ENCODE measurements at regions not wholly inside any gene's neighbourhood (a gene's known extent, or its start where the extent isn't known, plus 50 kb on each side); places are given as distances from the start of the nearest gene placed in this dataset.
"Not testable (repeated sequence)": the region's sequence is repeated elsewhere in the genome, so short reads cannot be mapped to it uniquely, and the experiment has no call there.

DNA sequence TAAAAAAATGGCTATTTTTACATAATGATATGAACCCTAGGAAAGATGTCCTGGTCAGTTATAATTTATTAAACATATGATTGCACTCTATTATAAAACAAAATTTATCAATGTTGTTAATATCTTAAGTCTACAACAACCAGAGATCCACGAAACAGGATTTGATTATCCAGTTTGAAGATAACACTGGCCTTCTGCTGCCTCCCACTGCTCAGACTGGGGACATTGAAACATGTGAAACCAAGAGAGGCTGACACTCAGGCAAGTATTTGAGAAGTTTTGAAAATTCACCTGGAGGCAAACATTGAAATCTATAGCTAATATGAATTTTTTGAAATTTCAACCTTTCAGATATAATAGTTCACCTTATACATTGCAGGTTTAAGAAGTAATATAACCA, 219.3 kb upstream of the HSF2 start:
- DNase-seq (ENCODE audit: low spot score) = no peak

DNA sequence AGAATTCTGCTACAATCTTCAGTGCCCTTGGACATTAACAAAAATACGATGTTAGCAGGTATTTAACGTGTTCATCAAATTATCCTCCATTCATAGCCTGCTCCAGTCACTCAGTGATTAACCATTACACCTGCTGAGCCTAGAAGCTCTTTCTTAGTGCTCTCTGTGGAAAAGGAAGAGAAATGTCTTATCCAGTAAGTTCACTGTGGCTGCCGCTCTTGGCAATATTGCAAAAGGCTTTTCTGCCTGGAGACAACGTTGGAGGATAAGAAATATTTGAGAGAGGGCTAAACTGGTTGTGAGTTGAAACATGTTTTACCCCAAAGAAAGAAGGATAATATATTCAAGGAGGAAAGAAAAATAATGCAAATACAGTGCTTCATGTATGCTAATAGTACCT, 217.4 kb upstream of the HSF2 start:
- no peak for DNase-seq (ENCODE audit: low spot score)

DNA sequence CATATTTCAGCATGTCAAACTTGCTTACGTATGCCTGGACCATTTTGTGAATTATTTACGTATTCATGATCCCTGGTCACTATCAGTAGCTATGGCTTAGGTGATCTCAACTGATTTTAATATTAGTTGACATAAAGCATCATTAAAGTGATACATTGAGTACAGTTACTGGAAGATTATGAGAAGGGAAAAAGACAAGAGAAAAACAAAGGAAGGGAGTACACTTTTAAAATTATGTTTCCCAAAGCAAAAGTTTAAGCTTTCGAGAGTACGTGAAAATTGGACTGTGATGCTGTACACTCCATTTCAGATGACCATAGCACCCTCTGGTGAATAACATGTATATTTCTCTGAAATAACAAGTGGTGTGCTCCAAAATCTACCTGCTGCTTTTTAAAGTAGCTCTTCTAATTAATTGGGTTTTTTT, 215.0 kb upstream of the HSF2 start:
- no peak for DNase-seq (ENCODE audit: low spot score)

DNA sequence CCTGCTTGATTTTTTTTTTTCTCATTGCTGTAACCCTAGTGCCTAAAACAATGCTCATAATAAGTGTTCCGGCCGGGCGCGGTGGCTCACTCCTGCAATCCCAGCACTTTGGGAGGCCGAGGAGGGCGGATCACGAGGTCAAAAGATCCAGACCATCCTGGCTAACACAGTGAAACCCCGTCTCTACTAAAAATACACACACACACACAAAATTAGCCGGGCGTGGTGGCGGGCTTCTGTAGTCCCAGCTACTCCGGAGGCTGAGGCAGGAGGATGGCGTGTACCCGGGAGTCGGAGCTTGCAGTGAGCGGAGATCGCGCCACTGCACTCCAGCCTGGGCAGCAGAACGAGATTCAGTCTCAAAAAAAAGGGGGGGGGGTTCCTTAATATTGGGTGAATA, 214.0 kb upstream of the HSF2 start:
- not testable (repeated sequence) for DNase-seq (ENCODE audit: low spot score)

DNA sequence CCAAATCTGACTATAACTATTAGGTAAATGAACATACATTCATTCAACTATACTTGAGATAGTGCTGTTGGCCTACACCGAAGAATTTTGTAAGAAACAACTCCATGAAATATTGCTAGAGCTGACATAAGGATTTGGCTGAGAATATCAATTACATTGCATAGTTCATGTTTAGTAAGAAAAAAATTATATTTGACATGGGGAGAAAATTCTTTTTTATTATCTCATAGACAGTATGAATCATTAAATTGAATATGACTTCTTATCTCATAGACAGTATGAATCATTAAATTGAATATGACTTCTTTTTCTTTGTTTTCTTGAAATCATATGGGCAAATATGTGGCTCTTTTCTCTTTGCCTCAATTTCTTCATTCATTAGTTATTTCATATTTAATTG, 212.3 kb upstream of the HSF2 start:
- DNase-seq (ENCODE audit: low spot score) = no peak

DNA sequence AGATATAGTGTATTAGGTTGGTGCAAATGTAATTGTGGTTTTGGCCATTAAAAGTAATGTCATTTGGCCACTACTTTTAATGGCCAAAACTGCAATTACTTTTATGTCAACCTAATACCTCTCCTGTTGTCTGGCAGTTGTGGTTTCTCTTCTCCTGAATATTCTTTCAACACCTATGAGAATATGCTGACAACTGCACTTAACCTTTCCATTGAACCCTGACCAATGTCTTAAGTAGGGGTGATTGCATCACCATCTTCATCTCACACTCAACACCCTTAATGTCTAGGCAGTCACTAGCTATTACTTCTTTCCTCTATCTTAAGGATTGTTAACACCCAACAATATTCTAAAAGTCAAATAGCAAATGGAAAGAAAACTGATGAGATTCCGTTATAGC, 200.5 kb upstream of the HSF2 start:
- DNase-seq (ENCODE audit: low spot score) = no peak

DNA sequence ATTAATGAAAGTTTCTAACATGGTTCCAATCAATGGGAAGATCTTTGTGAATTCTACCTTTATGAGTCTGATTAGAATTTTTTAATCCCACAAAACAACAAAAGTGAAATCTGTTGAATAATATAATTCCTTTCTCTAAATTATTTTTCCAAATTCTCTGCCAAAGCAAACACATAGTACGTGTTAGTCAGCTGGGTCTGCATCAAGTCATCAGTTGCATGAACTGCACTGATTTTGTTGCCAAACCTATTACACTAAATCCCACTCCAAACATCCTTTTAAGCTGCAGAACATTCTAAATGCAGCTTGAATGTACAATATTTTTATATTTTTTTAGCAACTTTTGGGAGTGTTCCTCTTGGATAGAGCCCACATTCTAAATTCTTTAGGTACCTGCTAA, 199.0 kb upstream of the HSF2 start:
- no peak for DNase-seq (ENCODE audit: low spot score)

DNA sequence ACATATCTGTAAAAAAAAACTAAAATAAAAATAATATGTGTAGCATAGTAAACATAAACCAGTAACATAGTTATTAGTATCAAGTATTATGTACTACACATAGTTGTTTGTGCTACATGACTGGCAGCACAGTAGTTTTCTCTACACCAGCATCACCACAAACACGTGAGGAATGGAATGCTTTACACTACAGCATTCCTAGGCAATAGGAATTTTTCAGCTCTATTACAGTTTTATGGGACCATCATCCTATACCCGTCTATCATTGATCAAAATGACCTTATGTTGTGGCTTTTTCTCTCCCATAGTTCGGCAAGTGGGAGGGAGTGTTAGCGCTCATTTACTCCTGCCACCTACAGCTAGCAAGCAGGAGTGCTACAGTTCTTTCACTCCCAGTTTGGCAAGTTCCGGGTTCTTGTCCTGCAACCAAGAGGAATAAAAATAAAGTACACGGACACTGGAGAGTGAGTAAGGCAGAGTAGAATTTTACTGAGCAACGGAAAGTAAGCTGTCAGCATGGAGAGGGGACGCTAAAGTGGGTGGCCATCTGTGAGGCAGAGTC, 196.8 kb upstream of the HSF2 start:
- DNase-seq (ENCODE audit: low spot score) = no peak

DNA sequence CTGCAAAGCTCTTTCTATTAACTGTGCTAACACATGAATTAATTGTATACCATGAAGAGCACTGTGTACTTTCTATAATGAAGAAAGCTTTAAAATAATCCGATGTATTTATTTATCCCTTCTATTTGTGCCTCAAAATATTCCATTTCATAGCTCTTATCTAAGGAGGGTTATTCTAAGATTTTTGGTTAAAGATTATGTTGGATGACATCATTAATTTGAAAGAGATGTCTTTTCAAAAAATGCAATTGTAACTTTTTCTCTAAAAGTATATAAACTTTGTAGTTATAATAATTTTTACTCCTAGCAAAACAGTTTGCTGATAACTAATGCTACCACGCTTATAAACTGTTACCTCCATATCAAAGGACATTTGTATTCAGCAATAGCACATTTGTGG, 192.4 kb upstream of the HSF2 start:
- no peak for DNase-seq (ENCODE audit: low spot score)

DNA sequence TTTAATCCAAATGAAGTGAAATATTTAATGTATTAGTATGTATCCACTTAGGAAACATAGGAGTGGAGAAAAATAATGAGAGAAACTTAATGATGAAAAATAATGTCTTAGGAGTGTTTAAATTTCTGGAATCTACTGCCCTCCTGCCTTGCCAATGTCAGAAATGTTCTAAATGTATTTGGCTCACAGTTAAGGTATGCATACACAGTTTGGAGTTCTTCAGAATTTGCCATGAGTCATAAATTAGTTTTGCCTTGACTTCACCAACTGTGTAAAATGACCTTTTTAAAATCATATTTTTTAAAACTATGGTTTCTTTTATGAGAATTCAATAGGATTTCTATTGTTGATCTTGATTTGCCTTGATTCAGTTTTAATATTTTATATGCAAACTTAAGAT, 191.7 kb upstream of the HSF2 start:
- no peak for DNase-seq (ENCODE audit: low spot score)

DNA sequence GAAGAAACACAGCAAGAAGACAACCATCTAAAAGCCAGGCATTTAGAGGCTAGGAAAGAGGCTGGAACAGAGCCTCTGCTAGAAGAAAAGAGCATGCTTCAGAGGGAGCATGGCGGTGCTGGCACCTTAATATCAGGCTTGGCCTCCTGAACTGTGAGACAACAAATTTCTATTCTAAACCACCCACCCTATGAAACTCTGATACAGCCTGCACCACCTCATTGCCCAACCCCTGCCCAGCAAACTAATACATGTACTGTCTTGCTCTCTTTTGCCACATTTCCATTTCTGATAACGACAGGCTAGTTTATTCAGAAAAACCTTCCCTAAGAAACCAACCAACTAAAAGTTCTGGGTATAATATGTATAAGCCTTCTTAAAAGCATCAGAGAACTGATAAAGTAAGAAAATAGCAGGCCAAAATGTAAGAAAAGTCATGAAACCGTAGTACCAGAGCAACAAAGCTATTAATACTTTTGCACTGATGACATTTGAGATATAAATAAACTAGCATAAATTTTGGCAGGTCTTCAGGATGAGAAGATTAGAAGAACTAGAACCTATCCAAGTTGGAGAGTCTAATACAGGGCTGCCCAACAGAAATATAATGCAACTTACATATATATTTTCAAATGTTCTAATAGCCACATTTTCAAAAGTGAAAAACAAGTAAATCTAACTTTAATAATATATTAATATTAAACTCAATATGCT, 184.7 kb upstream of the HSF2 start:
- no peak for DNase-seq (ENCODE audit: low spot score)

DNA sequence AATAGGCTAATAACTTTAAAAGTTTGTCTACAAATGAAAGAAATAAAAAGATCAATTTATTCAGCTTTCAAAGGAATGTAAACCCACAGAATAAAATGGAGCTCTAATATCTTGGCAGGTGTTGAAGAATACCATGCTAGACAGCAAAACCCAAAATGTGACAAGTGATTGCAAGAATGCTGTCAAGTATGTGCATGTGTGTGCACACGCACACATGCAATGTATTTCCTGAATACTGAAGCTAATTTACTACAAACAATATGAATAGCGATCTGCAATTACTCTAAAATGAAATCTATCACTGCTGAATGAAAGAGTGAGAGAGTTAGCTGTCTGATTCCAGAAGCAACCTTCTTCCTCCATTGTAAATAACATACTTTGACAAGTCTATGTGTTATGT, 179.2 kb upstream of the HSF2 start:
- no peak for DNase-seq (ENCODE audit: low spot score)

DNA sequence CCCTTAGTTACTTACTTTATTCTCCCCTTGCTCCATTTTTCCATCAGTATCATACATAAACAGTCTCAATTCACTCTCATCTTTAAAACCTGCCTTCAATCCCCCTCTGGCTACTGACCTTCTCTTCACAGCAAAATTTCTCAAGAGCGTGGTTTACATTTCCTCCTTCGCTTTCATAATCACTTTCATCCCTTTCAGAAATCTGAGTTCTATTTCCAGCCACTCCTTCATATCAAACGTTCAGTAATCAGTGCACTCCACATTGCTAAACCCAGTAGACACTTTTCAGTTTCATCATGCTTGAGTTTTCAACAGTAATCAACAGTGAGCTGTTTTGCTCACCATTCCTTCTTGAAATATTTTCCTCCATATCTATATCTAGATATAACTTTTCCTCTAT, 176.7 kb upstream of the HSF2 start:
- DNase-seq (ENCODE audit: low spot score) = no peak

DNA sequence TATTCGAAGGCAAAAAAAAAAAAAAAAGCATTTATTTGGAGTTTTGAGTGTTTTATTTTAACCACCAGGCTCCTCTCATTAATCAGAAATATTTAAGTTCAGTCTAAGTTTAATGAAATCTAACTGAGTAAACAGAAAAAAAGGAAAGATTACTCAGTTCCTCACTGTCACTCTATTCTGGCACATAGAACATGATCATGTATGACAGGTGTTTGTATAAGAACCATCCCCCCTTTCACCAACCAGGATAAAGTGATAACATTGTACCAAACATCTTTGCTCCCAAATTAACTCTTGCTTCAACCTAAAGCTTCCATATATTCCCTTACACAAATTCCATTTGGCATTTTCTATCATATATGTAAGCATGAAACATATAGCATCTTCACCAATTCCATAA, 176.2 kb upstream of the HSF2 start:
- DNase-seq (ENCODE audit: low spot score) = no peak

DNA sequence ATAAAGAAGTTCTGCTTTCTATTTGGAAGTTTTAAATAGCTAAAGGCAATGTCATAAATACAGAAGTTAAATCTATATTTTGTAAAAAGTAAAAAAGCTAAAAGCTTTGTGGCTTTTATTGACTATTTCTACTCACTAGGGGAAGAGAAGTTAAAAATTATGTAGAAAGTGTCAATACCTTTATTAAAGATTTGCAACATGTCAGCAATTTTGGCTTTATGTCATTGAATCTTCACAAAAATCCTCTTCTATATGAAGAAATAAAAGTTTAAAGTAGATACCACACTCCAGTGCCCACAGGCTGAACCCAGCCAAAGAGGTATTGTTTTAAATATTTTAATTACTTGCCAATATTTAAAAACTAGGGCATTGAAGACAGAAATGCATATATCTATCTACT, 160.6 kb upstream of the HSF2 start:
- no peak for DNase-seq (ENCODE audit: low spot score)

DNA sequence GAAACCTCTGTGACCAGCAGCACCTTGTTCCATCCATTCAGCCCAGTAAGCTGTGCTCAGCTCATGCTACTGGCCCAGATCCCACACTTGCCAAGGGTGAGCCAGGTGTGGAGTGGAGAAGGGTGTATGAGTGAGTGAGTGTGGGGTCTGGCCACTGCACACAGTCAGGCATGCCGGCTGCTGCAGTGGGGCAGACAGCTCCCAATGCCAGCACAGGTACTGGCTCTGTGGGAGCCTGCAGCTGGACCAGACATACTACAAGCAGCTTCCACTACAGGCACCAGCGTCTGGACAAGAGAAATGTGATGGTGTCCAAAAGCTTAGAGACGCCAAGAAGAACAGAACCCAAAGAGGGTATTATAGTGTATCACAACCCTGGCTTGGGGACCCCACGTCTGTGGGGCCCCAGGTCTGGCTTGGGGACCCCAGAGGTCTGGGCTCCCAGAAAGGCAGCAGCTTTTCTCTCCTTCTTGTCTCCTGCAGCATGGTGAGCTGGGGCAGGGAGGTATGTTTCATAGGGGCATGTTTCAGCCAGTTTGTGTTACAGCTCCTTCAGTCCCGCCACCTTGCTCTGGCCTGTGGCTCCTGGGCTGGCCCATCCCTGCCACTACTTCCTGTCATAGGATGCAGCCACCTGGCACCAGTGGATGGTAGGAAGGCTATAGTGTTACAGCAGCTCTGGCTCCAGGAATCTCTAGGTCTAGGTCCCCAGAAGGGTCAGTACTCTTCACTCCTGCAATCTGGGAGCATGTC, 152.4 kb upstream of the HSF2 start:
- no peak for DNase-seq (ENCODE audit: low spot score)

DNA sequence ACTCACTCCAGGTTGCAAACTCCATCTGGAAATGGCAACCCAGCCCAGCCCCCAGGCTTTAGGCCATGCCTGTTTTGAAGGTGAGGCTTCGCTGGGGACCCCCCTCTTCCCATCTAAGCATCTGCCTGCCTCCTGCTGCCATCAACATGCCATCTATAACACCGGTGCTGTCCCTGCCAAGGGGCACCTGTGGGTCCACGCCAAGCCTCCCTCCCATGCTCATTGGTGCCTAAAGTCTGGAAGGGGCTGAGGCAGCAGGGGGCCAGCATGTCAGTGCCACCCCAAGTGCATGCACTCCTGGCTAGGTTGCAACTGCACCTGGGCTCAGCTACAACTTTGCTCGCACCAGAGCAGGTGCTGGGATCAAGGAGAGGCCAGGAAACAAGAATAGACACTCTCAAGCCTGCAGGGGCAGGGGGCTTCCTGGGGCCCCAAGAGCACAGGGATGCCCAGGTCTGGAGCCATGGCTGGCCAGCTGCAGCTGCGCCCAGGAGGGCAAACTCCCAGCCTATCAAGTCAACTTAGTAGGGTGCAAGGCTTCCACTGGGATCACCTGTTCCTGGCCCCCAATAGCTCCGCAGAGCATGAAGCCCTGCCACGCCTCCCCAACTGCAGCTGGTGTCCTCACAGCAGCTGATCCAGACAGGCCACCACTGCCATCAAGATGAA, 151.3 kb upstream of the HSF2 start:
- no peak for DNase-seq (ENCODE audit: low spot score)

DNA sequence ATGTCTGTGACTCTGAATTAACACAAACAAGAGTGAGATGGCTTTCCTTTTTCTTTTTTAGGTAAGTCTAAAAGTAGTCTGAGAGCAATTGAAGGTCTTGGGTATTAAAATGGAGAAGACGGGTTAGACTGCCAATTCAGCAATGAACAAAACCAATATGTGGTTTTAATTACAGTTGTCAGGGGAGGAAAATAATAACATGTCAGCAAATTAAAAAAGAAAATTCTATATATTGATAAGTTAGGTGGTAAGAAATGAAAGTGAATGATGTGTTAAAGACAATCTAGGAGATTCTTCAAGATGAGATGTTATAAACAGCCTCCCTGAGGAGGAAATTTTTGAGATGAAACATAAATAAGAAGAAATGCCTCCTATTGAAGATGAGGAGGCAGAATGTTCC, 150.6 kb upstream of the HSF2 start:
- DNase-seq (ENCODE audit: low spot score) = no peak

DNA sequence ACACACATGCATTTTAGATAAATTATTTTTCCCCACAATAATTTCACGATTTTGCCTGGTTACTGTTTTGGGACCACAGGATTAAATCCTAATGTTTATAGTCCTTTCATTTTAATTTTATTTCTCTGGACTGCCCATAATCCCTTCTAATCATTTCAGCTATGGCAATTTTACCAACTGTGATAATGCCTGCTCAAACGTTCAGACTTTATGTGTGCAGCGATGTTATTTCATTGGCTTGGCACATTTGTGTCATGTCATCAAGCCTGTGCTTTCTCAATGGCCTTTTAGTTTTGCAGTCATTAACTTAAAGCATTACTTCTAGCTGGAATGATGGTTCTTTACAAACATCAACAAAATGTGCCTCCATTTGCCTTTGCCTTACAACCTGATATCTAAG, 140.6 kb upstream of the HSF2 start:
- DNase-seq (ENCODE audit: low spot score) = no peak

DNA sequence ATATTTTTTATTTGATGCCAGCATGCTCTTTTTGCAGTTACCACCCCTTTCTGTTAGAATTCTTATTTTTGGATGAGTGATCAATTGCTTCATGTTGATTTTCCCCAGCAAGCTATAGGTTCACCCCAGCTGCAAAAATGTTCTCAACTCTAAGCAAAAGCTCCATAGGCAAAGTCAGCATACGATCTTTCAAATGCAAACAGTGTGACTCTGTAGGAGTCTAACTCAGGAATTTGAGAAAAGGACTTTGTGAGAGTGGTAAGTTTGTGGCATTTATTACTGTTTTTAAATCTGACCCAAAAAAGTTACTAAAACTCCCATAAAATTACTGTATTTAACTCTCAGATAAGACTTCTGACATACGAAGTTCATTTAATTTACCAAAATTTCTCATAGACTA, 134.9 kb upstream of the HSF2 start:
- DNase-seq (ENCODE audit: low spot score) = peak; percentile 67

DNA sequence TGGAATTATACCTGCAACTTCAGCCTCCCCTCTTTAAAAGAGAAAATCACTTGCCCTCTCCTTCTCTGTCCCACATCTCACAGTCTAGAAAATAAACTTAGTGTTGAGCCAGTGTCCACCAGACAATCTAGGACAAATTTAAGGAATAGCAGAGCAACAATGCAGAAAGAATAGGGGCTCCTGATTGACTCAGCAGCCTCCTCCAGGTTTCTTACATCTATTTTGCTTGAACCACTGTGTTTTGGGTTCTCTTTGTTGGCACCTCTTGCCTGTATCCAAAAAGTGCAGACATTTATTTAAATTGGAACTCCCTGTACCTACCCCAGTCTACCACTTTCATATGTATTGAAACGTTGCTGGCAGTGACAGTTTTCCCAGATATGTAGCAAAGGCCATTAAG, 133.7 kb upstream of the HSF2 start:
- no peak for DNase-seq (ENCODE audit: low spot score)

DNA sequence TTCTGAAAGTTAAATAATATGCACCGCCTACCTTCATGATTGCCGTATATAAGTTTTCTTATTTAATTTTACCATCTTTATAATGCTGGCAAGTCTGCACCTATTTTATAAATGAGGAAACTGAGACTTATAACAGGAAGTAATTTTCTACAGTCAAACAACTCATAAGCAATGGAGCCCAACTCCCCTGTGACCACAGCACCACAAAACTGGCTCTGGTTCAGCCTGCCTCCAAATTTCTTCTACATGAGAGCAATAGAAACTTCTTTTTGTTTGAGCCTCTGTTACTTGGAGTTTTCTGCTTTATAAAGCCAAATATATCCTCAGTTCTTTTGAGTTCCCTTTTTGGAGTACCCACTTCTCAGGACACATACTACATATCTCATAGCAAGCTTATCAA, 131.1 kb upstream of the HSF2 start:
- DNase-seq (ENCODE audit: low spot score) = no peak

DNA sequence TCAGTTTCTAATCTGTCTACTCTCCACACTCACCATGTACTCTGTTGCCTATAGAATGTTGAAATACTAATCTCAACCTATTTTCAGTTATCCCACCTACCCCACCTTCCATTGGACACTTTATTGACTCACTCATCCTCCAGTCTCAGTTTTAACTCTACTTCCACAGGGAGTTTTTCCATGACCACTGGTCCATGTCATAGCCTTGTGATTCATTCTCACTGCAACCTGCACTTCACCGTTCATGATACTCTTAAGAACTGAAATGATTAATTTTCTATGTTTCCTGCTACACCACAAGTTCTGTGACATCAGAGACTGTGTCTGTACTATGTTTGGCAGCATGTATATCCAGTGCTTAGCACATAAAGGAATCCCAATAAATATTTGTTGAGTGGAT, 122.8 kb upstream of the HSF2 start:
- DNase-seq (ENCODE audit: low spot score) = no peak

Measured in iPS-NIHi11 (cell line).